NB4 (cell line): ENCODE measurements at regions not wholly inside any gene's neighbourhood (a gene's known extent, or its start where the extent isn't known, plus 50 kb on each side); places are given as distances from the start of the nearest gene placed in this dataset.

Source experiments
- DNase-seq: peaks from one replicate; pipeline ENCODE4 v3.0.0; 2010; ENCODE audit warnings: low read depth
- H3K4me3 ChIP-seq: one replicate; pipeline ENCODE4 v1.5.1; 2011; ENCODE audit warnings: mild to moderate bottlenecking, low read depth, low read length, moderate library complexity
- CTCF ChIP-seq: IDR thresholded peaks from one replicate; pipeline ENCODE4 v1.5.1; 2012; ENCODE audit warnings: low read depth, low read length
- MAX ChIP-seq: IDR thresholded peaks from 2 replicates; pipeline ENCODE4 v1.6.1; 2011; ENCODE audit warnings: low read depth, low read length
- MYC ChIP-seq: IDR thresholded peaks from 2 replicates; pipeline ENCODE4 v1.6.1; 2011; ENCODE audit warnings: low read depth, low read length
- POLR2A ChIP-seq: IDR thresholded peaks from 2 replicates; pipeline ENCODE4 v1.6.1; 2011; ENCODE audit warnings: mild to moderate bottlenecking; ENCODE audit not compliant: insufficient read length; ENCODE audit errors: extremely low read depth

GRCh38 chr5:135178476-135179155 is 144.6 kb upstream of the PITX1 start:
- TF ChIP-seq POLR2A (no peak), MYC (no peak), CTCF (no peak)
- no peak for DNase-seq
- no peak overlapping the region for H3K4me3 ChIP-seq

DNA sequence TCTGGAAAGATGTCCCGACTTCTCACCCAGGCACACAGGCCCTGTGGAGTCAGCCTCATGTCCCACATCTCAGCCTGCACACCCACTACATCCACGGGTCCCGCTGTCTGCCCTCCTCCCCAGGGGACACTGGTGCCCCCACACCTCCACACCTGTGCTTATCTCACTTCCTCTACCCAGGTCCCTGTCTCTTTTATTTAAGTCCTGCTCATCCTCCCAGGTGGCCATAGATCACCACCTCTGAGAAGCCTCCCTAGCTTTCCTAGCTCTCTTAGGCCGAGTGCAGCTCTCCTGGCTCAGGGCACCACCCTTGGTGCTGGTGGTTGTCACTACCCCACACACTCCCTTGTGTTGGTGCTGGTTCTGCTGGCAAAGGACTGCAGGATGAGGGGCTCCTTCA is 143.6 kb upstream of the PITX1 start:
- no peak for TF ChIP-seq MAX
- TF ChIP-seq MYC: no peak
- DNase-seq: no peak
- H3K4me3 ChIP-seq: no peak overlapping the region

DNA sequence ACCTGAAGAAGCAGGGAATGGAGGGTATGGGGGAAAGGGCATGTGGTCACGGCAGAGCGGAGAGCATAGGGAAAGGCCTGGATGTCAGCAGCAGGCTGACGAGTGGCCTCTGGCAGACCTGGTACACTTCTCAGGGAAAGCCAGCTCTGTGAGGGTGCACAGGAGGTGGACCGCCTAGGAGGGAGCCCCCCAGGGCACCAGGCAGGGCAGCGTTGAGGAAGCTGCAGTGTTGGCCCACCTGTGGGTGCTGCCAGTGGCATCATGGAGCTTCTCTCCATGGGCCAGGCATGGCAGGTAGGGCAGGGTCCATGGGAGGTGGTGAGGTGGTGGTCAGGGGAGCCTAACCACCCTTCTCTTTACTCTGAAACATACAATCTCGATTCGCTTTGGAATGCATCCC is 143.0 kb upstream of the PITX1 start:
- no peak for DNase-seq
- H3K4me3 ChIP-seq: no peak overlapping the region
- TF ChIP-seq POLR2A (no peak), MAX (no peak), MYC (no peak), CTCF (no peak)

DNA sequence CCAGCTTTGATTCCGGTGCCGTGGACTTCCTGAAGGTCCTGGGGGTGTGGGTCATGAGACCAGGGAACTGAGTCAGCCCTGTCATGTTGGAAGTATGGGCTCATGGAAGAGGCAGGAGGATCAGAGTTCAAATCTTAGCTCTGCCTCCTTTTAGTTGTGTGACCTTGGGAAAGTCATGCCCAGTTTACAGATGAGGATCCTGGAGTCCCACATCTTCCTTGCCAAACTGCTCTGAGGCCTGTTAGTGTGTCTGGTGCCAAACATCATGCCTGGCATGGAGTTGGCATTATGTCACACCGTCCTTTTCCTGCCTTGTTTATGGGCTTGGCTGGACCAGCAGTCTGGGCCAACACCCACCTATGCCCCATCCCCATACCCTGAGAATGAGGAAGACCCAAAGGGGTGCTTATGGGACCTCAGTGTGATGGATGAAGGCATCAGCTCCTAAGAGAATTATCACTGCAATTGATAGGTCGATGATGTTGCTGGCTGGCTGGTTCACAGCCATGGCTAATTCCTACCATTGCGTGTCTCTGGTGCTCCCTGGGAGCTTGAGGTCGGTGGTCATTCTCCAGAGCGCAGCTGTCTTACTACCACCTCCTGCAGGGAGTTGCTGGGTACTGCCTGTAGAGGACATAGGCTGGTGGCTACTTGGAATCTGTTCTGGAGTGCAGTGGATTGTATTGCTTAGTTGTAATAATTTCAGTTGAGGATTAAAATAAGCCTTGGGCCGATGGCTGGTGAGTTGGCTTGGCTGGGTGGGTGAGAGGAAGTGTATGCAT is 140.5 kb upstream of the PITX1 start:
- H3K4me3 ChIP-seq: no peak overlapping the region
- TF ChIP-seq CTCF: peak; percentile 28
- no peak for TF ChIP-seq MAX
- no peak for TF ChIP-seq MYC
- TF ChIP-seq POLR2A: no peak
- DNase-seq: peak; percentile 30

GRCh38 chr5:135173662-135174290 is 139.7 kb upstream of the PITX1 start:
- H3K4me3 ChIP-seq: no peak overlapping the region
- no peak for DNase-seq
- no peak for TF ChIP-seq CTCF

DNA sequence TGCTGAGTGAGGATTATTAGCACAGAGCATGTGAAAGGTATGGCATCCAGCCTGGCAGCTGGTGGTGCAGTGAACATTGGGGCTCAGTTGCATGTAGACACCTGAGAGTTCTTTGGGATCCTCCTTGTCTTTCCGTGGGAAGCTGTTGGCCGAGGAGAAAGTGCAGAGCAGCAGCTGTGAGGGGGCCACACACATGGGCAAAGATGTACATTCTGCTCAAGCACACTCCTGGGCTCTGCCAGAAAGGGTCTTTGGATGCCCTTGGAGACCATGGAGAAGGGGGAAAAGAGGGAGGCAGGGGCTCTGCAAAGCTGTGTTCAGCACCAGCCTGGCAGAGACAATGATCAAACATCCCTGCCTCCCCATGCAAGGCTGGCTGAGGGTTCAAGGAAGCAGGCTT is 138.7 kb upstream of the PITX1 start:
- DNase-seq: no peak
- H3K4me3 ChIP-seq: no peak overlapping the region
- no peak for TF ChIP-seq POLR2A
- no peak for TF ChIP-seq CTCF
- no peak for TF ChIP-seq MYC
- no peak for TF ChIP-seq MAX
